ENCODE measurements at regions not wholly inside any gene's neighbourhood (a gene's known extent, or its start where the extent isn't known, plus 50 kb on each side); places are given as distances from the start of the nearest gene placed in this dataset.

DNA sequence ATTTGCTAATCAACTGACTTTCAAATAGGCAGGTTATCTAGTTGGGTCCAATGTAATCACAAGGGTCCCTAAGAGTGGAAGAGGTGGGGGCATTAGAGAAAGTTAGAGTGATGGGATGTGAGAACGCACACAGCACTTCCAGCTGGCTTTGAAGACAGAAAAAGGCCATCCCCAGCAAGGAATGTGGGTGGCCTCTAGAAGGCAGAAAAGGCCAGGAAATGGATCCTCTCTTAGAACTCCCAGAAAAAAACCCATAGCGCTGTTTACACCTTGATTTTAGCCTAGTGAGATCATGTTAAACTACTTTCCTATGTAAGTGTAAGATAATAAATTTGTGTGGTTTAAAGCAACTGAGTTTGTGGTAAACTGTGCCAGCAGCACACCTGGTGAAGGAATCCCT, 219.5 kb upstream of the HABP2 start:
- Histone ChIP-seq H3K9me3 (ENCODE audit: control insufficient read depth, low read length) (no peaks in the 10 kb centered on the region), H3K9ac (ENCODE audit: extremely low read depth, low read length, poor library complexity, severe bottlenecking) (no peak overlapping the region), H3K4me3 (ENCODE audit: low read length) (no peak overlapping the region), H3K36me3 (ENCODE audit: control insufficient read depth, insufficient read depth, low read length) (no peaks in the 10 kb centered on the region), H3K27me3 (ENCODE audit: control insufficient read depth, insufficient read depth, low read length, poor library complexity, severe bottlenecking) (peaks cover 9% of the 10 kb centered on the region), H3K27ac (ENCODE audit: low read depth, low read length) (no peak overlapping the region), H3K4me1 (ENCODE audit: control insufficient read depth, insufficient read depth, low read length) (no peaks in the 10 kb centered on the region)
- Mint-ChIP-seq H3K27ac (no peak overlapping the region), H3K27me3 (ENCODE audit: insufficient read depth) (peaks cover 13% of the 10 kb centered on the region), H3K4me3 (no peak overlapping the region), H3K4me1 (no peaks in the 10 kb centered on the region), H3K9me3 (peaks cover 8% of the 10 kb centered on the region), H3K36me3 (ENCODE audit: low read depth) (no peaks in the 10 kb centered on the region)
- WGBS, 2 experiments (ENCODE audit: insufficient coverage in 1 of 2, insufficient read length in 1 of 2), result 88 to 93% methylated on average over 2 of the region's 2 CpGs
- DNase-seq, result no peak
- peak; percentile 33 for TF ChIP-seq CTCF (conservative IDR thresholded peaks at IDR 0.05)

DNA sequence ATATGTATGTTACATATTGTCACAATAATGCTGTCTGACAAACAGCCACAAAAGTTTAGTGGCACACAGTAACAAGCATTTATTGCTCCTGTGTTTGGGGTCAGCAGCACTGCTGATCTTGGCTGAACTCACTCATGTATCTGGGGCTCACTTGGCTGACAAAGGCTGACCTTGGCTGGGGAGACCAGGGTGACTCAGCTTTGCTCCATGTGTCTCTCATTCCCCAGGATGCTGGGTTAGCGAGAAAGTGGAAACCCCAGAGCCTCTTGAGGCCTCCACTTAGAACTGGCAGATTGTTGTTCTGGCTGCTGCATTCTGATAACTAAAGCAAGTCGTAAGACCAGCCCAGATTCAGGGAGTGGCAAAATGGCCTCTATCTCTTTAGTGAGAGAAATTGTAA, 217.3 kb upstream of the HABP2 start:
- Histone ChIP-seq H3K4me1 (ENCODE audit: control insufficient read depth, insufficient read depth, low read length) (no peaks in the 10 kb centered on the region), H3K27ac (ENCODE audit: low read depth, low read length) (no peak overlapping the region), H3K9me3 (ENCODE audit: control insufficient read depth, low read length) (peaks cover 3% of the 10 kb centered on the region), H3K27me3 (ENCODE audit: control insufficient read depth, insufficient read depth, low read length, poor library complexity, severe bottlenecking) (peaks cover 32% of the 10 kb centered on the region), H3K36me3 (ENCODE audit: control insufficient read depth, insufficient read depth, low read length) (no peaks in the 10 kb centered on the region), H3K4me3 (ENCODE audit: low read length) (no peak overlapping the region), H3K9ac (ENCODE audit: extremely low read depth, low read length, poor library complexity, severe bottlenecking) (no peak overlapping the region)
- Mint-ChIP-seq H3K9me3 (peaks cover 8% of the 10 kb centered on the region), H3K4me3 (no peak overlapping the region), H3K4me1 (no peaks in the 10 kb centered on the region), H3K27me3 (ENCODE audit: insufficient read depth) (peaks cover 35% of the 10 kb centered on the region), H3K36me3 (ENCODE audit: low read depth) (no peaks in the 10 kb centered on the region), H3K27ac (no peak overlapping the region)
- no peak for TF ChIP-seq CTCF (conservative IDR thresholded peaks at IDR 0.05)
- 99 to 100% methylated on average over 2 of the region's 2 CpGs for WGBS, 2 experiments (ENCODE audit: insufficient coverage in 1 of 2, insufficient read length in 1 of 2)
- DNase-seq, result no peak

GRCh38 chr10:113336549-113337130, 216.2 kb upstream of the HABP2 start:
- peaks cover 42% of the 10 kb centered on the region for H3K27me3 ChIP-seq (ENCODE audit: control insufficient read depth, insufficient read depth, low read length, poor library complexity, severe bottlenecking)
- Mint-ChIP-seq H3K9me3 (peaks cover 8% of the 10 kb centered on the region), H3K4me3 (no peak overlapping the region), H3K27ac (no peak overlapping the region), H3K36me3 (ENCODE audit: low read depth) (no peaks in the 10 kb centered on the region), H3K4me1 (no peaks in the 10 kb centered on the region), H3K27me3 (ENCODE audit: insufficient read depth) (peaks cover 45% of the 10 kb centered on the region)
- H3K27ac ChIP-seq (ENCODE audit: low read depth, low read length), result no peak overlapping the region
- peak; percentile 41 for TF ChIP-seq CTCF (conservative IDR thresholded peaks at IDR 0.05)
- H3K4me1 ChIP-seq (ENCODE audit: control insufficient read depth, insufficient read depth, low read length), result no peaks in the 10 kb centered on the region
- no peak for DNase-seq
- 94 to 100% methylated on average over 1 to 4 of the region's 6 CpGs for WGBS, 2 experiments (ENCODE audit: insufficient coverage in 1 of 2, insufficient read length in 1 of 2)
- H3K36me3 ChIP-seq (ENCODE audit: control insufficient read depth, insufficient read depth, low read length), result no peaks in the 10 kb centered on the region
- H3K4me3 ChIP-seq (ENCODE audit: low read length), result no peak overlapping the region
- H3K9me3 ChIP-seq (ENCODE audit: control insufficient read depth, low read length), result peaks cover 13% of the 10 kb centered on the region
- H3K9ac ChIP-seq (ENCODE audit: extremely low read depth, low read length, poor library complexity, severe bottlenecking), result no peak overlapping the region
